DND-41 (cell line): ENCODE measurements at regions not wholly inside any gene's neighbourhood (a gene's known extent, or its start where the extent isn't known, plus 50 kb on each side); places are given as distances from the start of the nearest gene placed in this dataset.

Source experiments
- CTCF ChIP-seq: IDR thresholded peaks from 2 replicates; pipeline ENCODE4 v1.5.1; 2012; ENCODE audit warnings: borderline replicate concordance, low read length, moderate library complexity, mild to moderate bottlenecking; ENCODE audit not compliant: poor library complexity, severe bottlenecking; ENCODE audit errors: extremely low read depth
- EZH2 ChIP-seq: IDR thresholded peaks from 3 replicates; pipeline ENCODE4 v1.6.1; 2012; ENCODE audit warnings: borderline replicate concordance, low read depth, mild to moderate bottlenecking, moderate library complexity, low read length, inconsistent platforms; ENCODE audit not compliant: severe bottlenecking

DNA sequence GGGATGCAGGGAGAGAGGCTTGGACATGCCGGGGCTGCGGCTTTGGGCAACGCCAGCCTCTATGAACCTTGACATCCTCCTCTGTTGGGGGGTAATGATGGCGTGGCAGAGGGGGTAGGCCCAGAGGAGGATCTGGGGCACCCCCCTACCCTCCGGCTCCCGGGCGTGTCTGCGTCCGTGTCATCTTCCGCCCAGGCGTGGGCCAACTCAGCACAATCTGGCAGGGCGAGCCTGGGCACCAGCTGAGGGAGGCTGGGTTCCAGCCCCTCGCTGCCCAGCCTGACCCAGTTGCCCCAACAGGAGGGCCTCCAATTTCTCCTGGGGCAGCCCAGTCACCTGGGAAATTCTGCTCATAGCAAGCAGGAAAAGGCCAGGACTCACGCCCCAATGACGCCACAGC, 62.9 kb upstream of the IL17B start:
- no peak for TF ChIP-seq CTCF
- no peak for TF ChIP-seq EZH2
